GM12875 (cell line): ENCODE measurements at regions not wholly inside any gene's neighbourhood (a gene's known extent, or its start where the extent isn't known, plus 50 kb on each side); places are given as distances from the start of the nearest gene placed in this dataset.

Source experiments
- H3K4me3 ChIP-seq: one replicate; pipeline ENCODE4 v1.5.1; 2011; ENCODE audit warnings: low read depth, low read length, control low read depth
- CTCF ChIP-seq: IDR thresholded peaks from 2 replicates; pipeline ENCODE4 v1.5.1; 2011; ENCODE audit warnings: low read depth, mild to moderate bottlenecking, control low read depth, inconsistent platforms, low read length, moderate library complexity, borderline replicate concordance; ENCODE audit not compliant: insufficient read depth

- TF ChIP-seq CTCF, result no peak
- H3K4me3 ChIP-seq, result no peak overlapping the region
Measured at GRCh38 chr2:180261976-180262375, 254.9 kb upstream of the CWC22 start.

DNA sequence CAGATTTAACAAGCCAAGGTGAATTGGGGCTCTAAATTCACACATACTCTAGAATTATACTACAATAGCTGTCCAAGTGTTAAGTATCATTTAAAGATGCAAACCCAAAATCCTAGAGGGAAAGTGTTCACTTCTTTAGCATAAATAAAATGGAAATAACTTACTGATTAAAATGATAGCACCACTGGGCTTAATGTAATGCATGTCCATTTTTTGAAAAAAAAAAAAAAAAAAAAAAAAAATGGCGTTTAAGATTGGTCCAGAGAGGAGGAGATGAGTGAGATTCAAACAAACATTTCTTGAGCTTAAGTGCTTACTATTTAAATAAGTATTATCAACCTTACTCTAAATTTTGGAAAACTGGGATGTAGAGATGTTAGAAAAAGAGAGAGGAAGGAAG, 251.5 kb upstream of the CWC22 start:
- TF ChIP-seq CTCF, result no peak
- no peak overlapping the region for H3K4me3 ChIP-seq

- no peak for TF ChIP-seq CTCF
- no peak overlapping the region for H3K4me3 ChIP-seq
Measured at GRCh38 chr2:180258041-180258537, 251.0 kb upstream of the CWC22 start.

DNA sequence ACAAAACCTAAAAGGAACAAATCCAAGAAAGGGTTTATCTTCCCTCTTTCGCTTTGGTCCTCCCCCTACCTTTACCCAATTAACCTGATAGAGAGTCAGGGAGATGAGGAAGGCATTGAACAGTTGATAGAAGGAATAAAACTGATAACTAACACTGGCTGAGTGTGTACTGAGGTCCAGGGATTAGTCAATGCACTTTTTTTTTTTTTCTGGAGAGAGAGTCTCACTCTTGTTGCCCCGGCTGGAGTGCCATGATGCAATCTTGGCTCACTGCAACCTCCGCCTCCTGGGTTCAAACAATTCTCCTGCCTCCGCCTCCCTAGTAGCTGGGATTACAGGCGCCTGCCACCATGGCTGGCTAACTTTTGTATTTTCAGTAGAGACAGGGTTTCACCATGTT, 250.2 kb upstream of the CWC22 start:
- no peak for TF ChIP-seq CTCF
- no peak overlapping the region for H3K4me3 ChIP-seq

DNA sequence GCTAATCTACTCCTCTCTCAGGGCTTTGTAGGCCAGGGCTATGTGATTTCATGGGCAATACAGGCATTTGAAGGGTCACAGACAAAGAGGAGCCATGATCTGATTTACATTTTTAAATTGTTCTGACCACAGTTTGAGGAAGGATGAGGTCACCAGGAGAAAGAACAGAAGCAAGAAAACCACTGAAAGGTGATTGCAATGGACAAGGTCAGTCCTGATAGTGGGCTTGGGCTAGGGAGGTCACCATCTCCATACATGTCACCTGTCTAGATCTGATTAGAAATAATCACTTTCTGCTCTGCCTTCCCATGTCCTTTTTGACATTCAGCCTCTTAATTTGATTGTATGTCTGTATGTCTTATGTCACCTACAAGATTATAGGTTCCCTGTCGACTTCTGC, 248.9 kb upstream of the CWC22 start:
- no peak overlapping the region for H3K4me3 ChIP-seq
- TF ChIP-seq CTCF, result no peak

DNA sequence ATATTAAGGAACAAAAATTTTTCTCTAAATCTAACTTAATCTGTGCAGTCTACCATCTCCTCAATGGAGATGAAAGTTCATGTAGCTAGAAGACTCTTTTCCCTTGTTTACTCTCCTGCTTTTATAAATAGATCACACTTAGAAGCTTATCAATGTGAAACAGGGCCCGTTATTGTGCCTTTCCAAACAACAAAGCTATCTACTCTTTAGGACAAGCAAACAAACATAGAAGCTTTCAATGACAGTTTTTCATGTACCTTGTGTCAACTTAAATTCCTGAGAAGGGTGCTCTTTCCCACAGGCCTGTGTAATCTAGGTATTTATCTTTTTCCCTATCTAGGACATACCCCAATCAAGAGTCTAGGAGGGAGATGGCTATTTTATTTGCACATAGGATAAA, 247.8 kb upstream of the CWC22 start:
- TF ChIP-seq CTCF, result no peak
- no peak overlapping the region for H3K4me3 ChIP-seq

GRCh38 chr2:180247658-180248057, 240.6 kb upstream of the CWC22 start:
- H3K4me3 ChIP-seq, result no peak overlapping the region

More at GRCh38 chr2:180247658-180248057, 240.6 kb upstream of the CWC22 start:
- TF ChIP-seq CTCF, result no peak
